Mesothelial cell of epicardium (in vitro differentiated cells): ENCODE measurements at regions not wholly inside any gene's neighbourhood (a gene's known extent, or its start where the extent isn't known, plus 50 kb on each side); places are given as distances from the start of the nearest gene placed in this dataset.

Source experiments
- DNase-seq, 2 experiments: peaks; one replicate each; pipeline ENCODE4 v3.0.0; 2021; ENCODE audit warnings: low spot score in 2 of 2; ENCODE audit not compliant: unreplicated experiment in 2 of 2
- H3K27ac Mint-ChIP-seq: 2 replicates; pipeline ENCODE4 v1.8.0; 2021; ENCODE audit warnings: mixed read lengths
- H3K27me3 Mint-ChIP-seq: 2 replicates; pipeline ENCODE4 v1.8.0; 2021; ENCODE audit warnings: low read depth, mixed read lengths
- H3K36me3 Mint-ChIP-seq: 2 replicates; pipeline ENCODE4 v1.8.0; 2021; ENCODE audit warnings: mixed read lengths
- H3K4me1 Mint-ChIP-seq: 2 replicates; pipeline ENCODE4 v1.8.0; 2021; ENCODE audit warnings: mixed read lengths
- H3K4me3 Mint-ChIP-seq: 2 replicates; pipeline ENCODE4 v1.8.0; 2021; ENCODE audit warnings: mild to moderate bottlenecking, moderate library complexity, mixed read lengths
- H3K9me3 Mint-ChIP-seq: 2 replicates; pipeline ENCODE4 v1.8.0; 2021; ENCODE audit warnings: mixed read lengths
- CTCF ChIP-seq: fragments of 200-600 bp; sonication (generic); IDR thresholded peaks from one replicate; pipeline ENCODE4 v1.5.0; 2021; ENCODE audit warnings: antibody characterized with exemption; ENCODE audit not compliant: unreplicated experiment

GRCh38 chr4:181523973-181524372, 719.2 kb upstream of the TENM3 start:
- Mint-ChIP-seq H3K4me3 (no peak overlapping the region), H3K27me3 (no peaks in the 10 kb centered on the region), H3K4me1 (peaks cover 30% of the 10 kb centered on the region), H3K36me3 (peaks cover 1% of the 10 kb centered on the region), H3K9me3 (peaks cover 6% of the 10 kb centered on the region), H3K27ac (no peak overlapping the region)
- DNase-seq: no peak
- no peak for TF ChIP-seq CTCF

- no peak for TF ChIP-seq CTCF
- no peak for DNase-seq
- peaks cover under 1% of the 10 kb centered on the region for H3K9me3 Mint-ChIP-seq
- no peak overlapping the region for H3K27ac Mint-ChIP-seq
- H3K27me3 Mint-ChIP-seq: no peaks in the 10 kb centered on the region
- no peaks in the 10 kb centered on the region for H3K36me3 Mint-ChIP-seq
- H3K4me3 Mint-ChIP-seq: no peak overlapping the region
- H3K4me1 Mint-ChIP-seq: peaks cover 35% of the 10 kb centered on the region
These were observed 718.7 kb upstream of the TENM3 start for GRCh38 chr4:181524499-181524898.

- Mint-ChIP-seq H3K36me3 (no peaks in the 10 kb centered on the region), H3K4me3 (no peak overlapping the region), H3K27me3 (no peaks in the 10 kb centered on the region), H3K27ac (peak overlapping the region; percentile 14), H3K4me1 (peaks cover 45% of the 10 kb centered on the region), H3K9me3 (no peaks in the 10 kb centered on the region)
- no peak for DNase-seq
- no peak for TF ChIP-seq CTCF
These were observed 717.6 kb upstream of the TENM3 start for GRCh38 chr4:181525634-181526033.

- peak; percentile 69 for TF ChIP-seq CTCF
- H3K9me3 Mint-ChIP-seq: no peaks in the 10 kb centered on the region
- H3K4me1 Mint-ChIP-seq: peaks cover 55% of the 10 kb centered on the region
- H3K36me3 Mint-ChIP-seq: no peaks in the 10 kb centered on the region
- H3K27me3 Mint-ChIP-seq: no peaks in the 10 kb centered on the region
- H3K4me3 Mint-ChIP-seq: no peak overlapping the region
- H3K27ac Mint-ChIP-seq: no peak overlapping the region
- DNase-seq: peak; percentile 37 to 74
These were observed 714.5 kb upstream of the TENM3 start for GRCh38 chr4:181528570-181529184.

GRCh38 chr4:181529537-181529936, 713.7 kb upstream of the TENM3 start:
- no peak for TF ChIP-seq CTCF

More at GRCh38 chr4:181529537-181529936, 713.7 kb upstream of the TENM3 start:
- no peaks in the 10 kb centered on the region for H3K9me3 Mint-ChIP-seq
- no peak overlapping the region for H3K27ac Mint-ChIP-seq
- no peak overlapping the region for H3K4me3 Mint-ChIP-seq
- no peaks in the 10 kb centered on the region for H3K36me3 Mint-ChIP-seq
- H3K4me1 Mint-ChIP-seq: peaks cover 48% of the 10 kb centered on the region
- peaks cover 2% of the 10 kb centered on the region for H3K27me3 Mint-ChIP-seq
- no peak for DNase-seq
